ENCODE measurements at regions not wholly inside any gene's neighbourhood (a gene's known extent, or its start where the extent isn't known, plus 50 kb on each side); places are given as distances from the start of the nearest gene placed in this dataset.

- no peak for TF ChIP-seq RAD21 (IDR thresholded peaks at IDR 0.05)
- TF ChIP-seq CTCF (IDR thresholded peaks at IDR 0.05; ENCODE audit: low read depth, low read length, missing input control): no peak
- no peak for TF ChIP-seq ZBTB33 (IDR thresholded peaks at IDR 0.05)
- TF ChIP-seq, protein P1, sequence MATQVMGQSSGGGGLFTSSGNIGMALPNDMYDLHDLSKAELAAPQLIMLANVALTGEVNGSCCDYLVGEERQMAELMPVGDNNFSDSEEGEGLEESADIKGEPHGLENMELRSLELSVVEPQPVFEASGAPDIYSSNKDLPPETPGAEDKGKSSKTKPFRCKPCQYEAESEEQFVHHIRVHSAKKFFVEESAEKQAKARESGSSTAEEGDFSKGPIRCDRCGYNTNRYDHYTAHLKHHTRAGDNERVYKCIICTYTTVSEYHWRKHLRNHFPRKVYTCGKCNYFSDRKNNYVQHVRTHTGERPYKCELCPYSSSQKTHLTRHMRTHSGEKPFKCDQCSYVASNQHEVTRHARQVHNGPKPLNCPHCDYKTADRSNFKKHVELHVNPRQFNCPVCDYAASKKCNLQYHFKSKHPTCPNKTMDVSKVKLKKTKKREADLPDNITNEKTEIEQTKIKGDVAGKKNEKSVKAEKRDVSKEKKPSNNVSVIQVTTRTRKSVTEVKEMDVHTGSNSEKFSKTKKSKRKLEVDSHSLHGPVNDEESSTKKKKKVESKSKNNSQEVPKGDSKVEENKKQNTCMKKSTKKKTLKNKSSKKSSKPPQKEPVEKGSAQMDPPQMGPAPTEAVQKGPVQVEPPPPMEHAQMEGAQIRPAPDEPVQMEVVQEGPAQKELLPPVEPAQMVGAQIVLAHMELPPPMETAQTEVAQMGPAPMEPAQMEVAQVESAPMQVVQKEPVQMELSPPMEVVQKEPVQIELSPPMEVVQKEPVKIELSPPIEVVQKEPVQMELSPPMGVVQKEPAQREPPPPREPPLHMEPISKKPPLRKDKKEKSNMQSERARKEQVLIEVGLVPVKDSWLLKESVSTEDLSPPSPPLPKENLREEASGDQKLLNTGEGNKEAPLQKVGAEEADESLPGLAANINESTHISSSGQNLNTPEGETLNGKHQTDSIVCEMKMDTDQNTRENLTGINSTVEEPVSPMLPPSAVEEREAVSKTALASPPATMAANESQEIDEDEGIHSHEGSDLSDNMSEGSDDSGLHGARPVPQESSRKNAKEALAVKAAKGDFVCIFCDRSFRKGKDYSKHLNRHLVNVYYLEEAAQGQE (IDR thresholded peaks at IDR 0.05): no peak
- TF ChIP-seq FOXA1 (IDR thresholded peaks at IDR 0.05): no peak
These were observed 351.2 kb upstream of the PRR20A start for GRCh38 chr13:56789527-56789926.
